Activated naive CD4-positive, alpha-beta T cell treated with anti-CD3 and anti-CD28 coated beads, Interleukin-2, amount 50 U/mL, for 72 hours (primary cell): ENCODE measurements at regions not wholly inside any gene's neighbourhood (a gene's known extent, or its start where the extent isn't known, plus 50 kb on each side); places are given as distances from the start of the nearest gene placed in this dataset.

ENCODE experiments used
- ATAC-seq, 2 donors: fragments of 150-1000 bp; cut with Tn5 transposase; 2 replicates each; pipeline ENCODE4 v1.10.0; 2021; ENCODE audit warnings: mild to moderate bottlenecking in 2 of 2, moderate library complexity in 2 of 2
- DNase-seq, 2 donors: peaks; one replicate each; pipeline ENCODE4 v3.0.0; 2021 to 2022; ENCODE audit warnings: low spot score in 2 of 2
- H3K27ac Mint-ChIP-seq, 2 donors: one replicate each; pipeline ENCODE4 v1.8.0; 2022; ENCODE audit warnings: mild to moderate bottlenecking in 2 of 2, mixed read lengths in 2 of 2
- H3K36me3 Mint-ChIP-seq, 2 donors: one replicate each; pipeline ENCODE4 v1.8.0; 2022; ENCODE audit warnings: mixed read lengths in 2 of 2
- H3K9me3 Mint-ChIP-seq, 2 donors: one replicate each; pipeline ENCODE4 v1.8.0; 2022; ENCODE audit warnings: mixed read lengths in 2 of 2

- Mint-ChIP-seq H3K36me3 (no peaks in the 10 kb centered on the region), H3K27ac (no peak overlapping the region), H3K9me3 (no peaks in the 10 kb centered on the region)
- no peak for ATAC-seq
- DNase-seq, result no peak
Measured at GRCh38 chr22:48644997-48645396, 1182.7 kb downstream of the BRD1 start.

- ATAC-seq, result peak in 1 of 2 donors; percentile 59
- Mint-ChIP-seq H3K9me3 (no peaks in the 10 kb centered on the region), H3K27ac (no peak overlapping the region), H3K36me3 (no peaks in the 10 kb centered on the region)
- DNase-seq, result no peak
Measured at GRCh38 chr22:48644108-48644507, 1183.6 kb downstream of the BRD1 start.

GRCh38 chr22:48643066-48643731 lies 1184.5 kb downstream of the BRD1 start:
- no peak for ATAC-seq

GRCh38 chr22:48642550-48642949 lies 1185.1 kb downstream of the BRD1 start:
- Mint-ChIP-seq H3K9me3 (no peaks in the 10 kb centered on the region), H3K36me3 (no peaks in the 10 kb centered on the region), H3K27ac (peak overlapping the region in 1 of 2 donors; percentile 7)
- DNase-seq (no peak), ATAC-seq (no peak)

More at GRCh38 chr22:48643066-48643731, 1184.5 kb downstream of the BRD1 start:
- Mint-ChIP-seq H3K27ac (no peak overlapping the region), H3K36me3 (no peaks in the 10 kb centered on the region), H3K9me3 (no peaks in the 10 kb centered on the region)
- no peak for DNase-seq

- Mint-ChIP-seq H3K36me3 (no peaks in the 10 kb centered on the region), H3K27ac (no peak overlapping the region), H3K9me3 (no peaks in the 10 kb centered on the region)
- DNase-seq, result no peak
- no peak for ATAC-seq
Measured at GRCh38 chr22:48641906-48642475, 1185.7 kb downstream of the BRD1 start.

GRCh38 chr22:48640890-48641841 lies 1186.5 kb downstream of the BRD1 start:
- H3K27ac Mint-ChIP-seq, result no peak overlapping the region
- H3K9me3 Mint-ChIP-seq, result no peaks in the 10 kb centered on the region
- DNase-seq (no peak), ATAC-seq (no peak)
- H3K36me3 Mint-ChIP-seq, result no peaks in the 10 kb centered on the region

GRCh38 chr22:48639896-48640748 lies 1187.6 kb downstream of the BRD1 start:
- DNase-seq (no peak), ATAC-seq (no peak)
- no peaks in the 10 kb centered on the region for H3K9me3 Mint-ChIP-seq
- H3K36me3 Mint-ChIP-seq, result no peaks in the 10 kb centered on the region
- no peak overlapping the region for H3K27ac Mint-ChIP-seq

- ATAC-seq (no peak), DNase-seq (no peak)
- no peaks in the 10 kb centered on the region for H3K9me3 Mint-ChIP-seq
- no peak overlapping the region for H3K27ac Mint-ChIP-seq
- no peaks in the 10 kb centered on the region for H3K36me3 Mint-ChIP-seq
Measured at GRCh38 chr22:48639021-48639795, 1188.5 kb downstream of the BRD1 start.

- no peak for DNase-seq
- Mint-ChIP-seq H3K27ac (peak overlapping the region in 1 of 2 donors; percentile 15), H3K36me3 (no peaks in the 10 kb centered on the region), H3K9me3 (no peaks in the 10 kb centered on the region)
- no peak for ATAC-seq
Measured at GRCh38 chr22:48637231-48637630, 1190.4 kb downstream of the BRD1 start.

- no peak for ATAC-seq
- Mint-ChIP-seq H3K9me3 (no peaks in the 10 kb centered on the region), H3K27ac (peak overlapping the region in 1 of 2 donors; percentile 24), H3K36me3 (no peaks in the 10 kb centered on the region)
- no peak for DNase-seq
Measured at GRCh38 chr22:48636746-48637145, 1190.9 kb downstream of the BRD1 start.

- Mint-ChIP-seq H3K27ac (peak overlapping the region in 1 of 2 donors; percentile 24), H3K36me3 (no peaks in the 10 kb centered on the region), H3K9me3 (no peaks in the 10 kb centered on the region)
- ATAC-seq (no peak), DNase-seq (no peak)
Measured at GRCh38 chr22:48635816-48636215, 1191.9 kb downstream of the BRD1 start.

GRCh38 chr22:48635031-48635430 lies 1192.6 kb downstream of the BRD1 start:
- ATAC-seq (no peak), DNase-seq (no peak)
- no peaks in the 10 kb centered on the region for H3K36me3 Mint-ChIP-seq
- H3K9me3 Mint-ChIP-seq, result no peaks in the 10 kb centered on the region
- no peak overlapping the region for H3K27ac Mint-ChIP-seq

- DNase-seq (no peak), ATAC-seq (peak in 1 of 2 donors; percentile 76)
- no peaks in the 10 kb centered on the region for H3K9me3 Mint-ChIP-seq
- no peaks in the 10 kb centered on the region for H3K36me3 Mint-ChIP-seq
- H3K27ac Mint-ChIP-seq, result no peak overlapping the region
Measured at GRCh38 chr22:48633996-48634836, 1193.5 kb downstream of the BRD1 start.

- Mint-ChIP-seq H3K9me3 (no peaks in the 10 kb centered on the region), H3K36me3 (no peaks in the 10 kb centered on the region), H3K27ac (no peak overlapping the region)
- DNase-seq, result no peak
- no peak for ATAC-seq
Measured at GRCh38 chr22:48632646-48633246, 1194.9 kb downstream of the BRD1 start.
